ENCODE measurements at regions not wholly inside any gene's neighbourhood (a gene's known extent, or its start where the extent isn't known, plus 50 kb on each side); places are given as distances from the start of the nearest gene placed in this dataset.

DNA sequence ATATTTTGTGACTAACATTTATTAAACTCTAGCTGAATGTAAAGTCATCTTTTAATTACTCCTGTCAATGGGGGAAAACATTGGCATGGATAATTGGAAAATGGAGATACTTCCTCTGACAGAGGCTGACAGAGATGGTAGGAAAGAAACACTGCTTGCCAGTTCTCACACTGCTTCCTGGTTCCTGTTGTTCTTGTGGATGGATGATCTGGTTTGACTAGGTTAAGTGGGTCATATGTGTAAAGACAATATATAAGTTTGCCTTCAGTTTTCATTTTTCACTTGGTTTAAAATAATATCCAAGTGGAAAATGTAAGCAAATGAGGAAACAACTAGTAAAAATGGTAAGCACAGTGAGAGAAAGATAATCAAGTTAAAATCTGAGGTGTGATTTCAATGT is 188.8 kb upstream of the CWC22 start:
- no peak for TF ChIP-seq POLR2A (IDR thresholded peaks at IDR 0.05)
- TF ChIP-seq, protein P1, sequence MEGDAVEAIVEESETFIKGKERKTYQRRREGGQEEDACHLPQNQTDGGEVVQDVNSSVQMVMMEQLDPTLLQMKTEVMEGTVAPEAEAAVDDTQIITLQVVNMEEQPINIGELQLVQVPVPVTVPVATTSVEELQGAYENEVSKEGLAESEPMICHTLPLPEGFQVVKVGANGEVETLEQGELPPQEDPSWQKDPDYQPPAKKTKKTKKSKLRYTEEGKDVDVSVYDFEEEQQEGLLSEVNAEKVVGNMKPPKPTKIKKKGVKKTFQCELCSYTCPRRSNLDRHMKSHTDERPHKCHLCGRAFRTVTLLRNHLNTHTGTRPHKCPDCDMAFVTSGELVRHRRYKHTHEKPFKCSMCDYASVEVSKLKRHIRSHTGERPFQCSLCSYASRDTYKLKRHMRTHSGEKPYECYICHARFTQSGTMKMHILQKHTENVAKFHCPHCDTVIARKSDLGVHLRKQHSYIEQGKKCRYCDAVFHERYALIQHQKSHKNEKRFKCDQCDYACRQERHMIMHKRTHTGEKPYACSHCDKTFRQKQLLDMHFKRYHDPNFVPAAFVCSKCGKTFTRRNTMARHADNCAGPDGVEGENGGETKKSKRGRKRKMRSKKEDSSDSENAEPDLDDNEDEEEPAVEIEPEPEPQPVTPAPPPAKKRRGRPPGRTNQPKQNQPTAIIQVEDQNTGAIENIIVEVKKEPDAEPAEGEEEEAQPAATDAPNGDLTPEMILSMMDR (IDR thresholded peaks at IDR 0.05), result no peak
